Epithelial cell of proximal tubule (primary cell): ENCODE measurements at regions not wholly inside any gene's neighbourhood (a gene's known extent, or its start where the extent isn't known, plus 50 kb on each side); places are given as distances from the start of the nearest gene placed in this dataset.

Source experiments
- DNase-seq: peaks from one replicate; pipeline ENCODE4 v3.0.0-alpha.2; 2011; ENCODE audit warnings: low read depth
- H3K4me3 ChIP-seq: 2 replicates; pipeline ENCODE4 v1.5.1; 2011; ENCODE audit warnings: low read depth, mild to moderate bottlenecking, low read length
- TF ChIP-seq, protein P1 (sequence below): conservative IDR thresholded peaks from 2 replicates; pipeline ENCODE4 v1.5.1; 2012; ENCODE audit warnings: low read depth, mild to moderate bottlenecking, low read length

DNA sequence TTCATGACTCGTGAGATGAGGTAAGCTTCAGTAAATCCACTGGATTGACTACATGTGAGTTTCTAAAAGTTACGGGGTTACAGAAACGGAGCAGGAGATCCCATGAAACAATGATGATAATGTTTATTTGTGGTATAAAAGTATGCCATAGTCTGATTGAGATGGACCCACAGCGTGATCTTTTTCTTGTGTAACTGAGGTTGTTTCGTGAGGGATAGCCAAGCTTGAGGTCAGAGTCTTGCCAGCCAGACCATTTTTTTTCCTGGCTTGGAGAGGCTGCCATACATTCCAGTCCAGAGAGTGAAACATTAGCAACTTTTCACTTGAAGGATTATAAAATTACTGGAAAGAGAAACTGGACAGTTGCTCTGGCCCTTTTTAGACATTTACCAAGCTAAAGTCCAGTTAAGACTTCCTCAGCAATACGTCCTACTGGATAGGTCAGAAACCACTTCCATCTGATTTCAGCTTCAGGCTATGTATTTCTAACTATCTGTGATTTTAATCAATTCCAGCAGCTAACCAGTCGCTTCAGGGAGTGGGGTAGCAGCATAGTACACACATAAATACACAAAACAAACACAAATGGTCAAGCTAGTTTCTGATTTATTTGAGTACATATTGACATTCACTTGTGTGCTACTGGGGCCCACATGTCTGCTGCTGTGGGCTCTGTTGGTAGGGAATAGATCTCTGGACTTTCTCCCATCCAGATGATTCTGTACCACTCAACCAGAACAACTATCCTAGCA lies 194.6 kb downstream of the POSTN start:
- no peak for DNase-seq
- TF ChIP-seq, protein P1, sequence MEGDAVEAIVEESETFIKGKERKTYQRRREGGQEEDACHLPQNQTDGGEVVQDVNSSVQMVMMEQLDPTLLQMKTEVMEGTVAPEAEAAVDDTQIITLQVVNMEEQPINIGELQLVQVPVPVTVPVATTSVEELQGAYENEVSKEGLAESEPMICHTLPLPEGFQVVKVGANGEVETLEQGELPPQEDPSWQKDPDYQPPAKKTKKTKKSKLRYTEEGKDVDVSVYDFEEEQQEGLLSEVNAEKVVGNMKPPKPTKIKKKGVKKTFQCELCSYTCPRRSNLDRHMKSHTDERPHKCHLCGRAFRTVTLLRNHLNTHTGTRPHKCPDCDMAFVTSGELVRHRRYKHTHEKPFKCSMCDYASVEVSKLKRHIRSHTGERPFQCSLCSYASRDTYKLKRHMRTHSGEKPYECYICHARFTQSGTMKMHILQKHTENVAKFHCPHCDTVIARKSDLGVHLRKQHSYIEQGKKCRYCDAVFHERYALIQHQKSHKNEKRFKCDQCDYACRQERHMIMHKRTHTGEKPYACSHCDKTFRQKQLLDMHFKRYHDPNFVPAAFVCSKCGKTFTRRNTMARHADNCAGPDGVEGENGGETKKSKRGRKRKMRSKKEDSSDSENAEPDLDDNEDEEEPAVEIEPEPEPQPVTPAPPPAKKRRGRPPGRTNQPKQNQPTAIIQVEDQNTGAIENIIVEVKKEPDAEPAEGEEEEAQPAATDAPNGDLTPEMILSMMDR: no peak
- no peak overlapping the region for H3K4me3 ChIP-seq

DNA sequence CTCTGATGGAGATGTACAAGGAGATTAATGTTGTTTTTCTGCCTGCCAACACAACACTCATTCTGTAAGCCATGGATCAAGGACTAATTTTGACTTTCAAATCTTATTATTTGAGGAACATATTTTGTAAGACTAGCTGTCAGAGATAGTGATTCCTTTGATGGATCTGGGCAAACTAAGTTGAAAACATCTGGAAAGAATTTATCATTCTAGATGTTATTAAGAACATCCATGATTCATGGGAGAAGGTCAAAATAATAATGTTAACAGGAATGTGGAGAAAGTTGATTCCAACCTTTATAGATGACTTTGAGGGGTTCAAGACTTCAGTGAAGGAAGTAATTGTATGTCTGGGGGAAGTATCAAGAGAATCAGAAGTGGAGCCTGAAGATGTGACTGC lies 196.8 kb downstream of the POSTN start:
- TF ChIP-seq, protein P1: no peak
- H3K4me3 ChIP-seq: no peak overlapping the region
- DNase-seq: no peak

DNA sequence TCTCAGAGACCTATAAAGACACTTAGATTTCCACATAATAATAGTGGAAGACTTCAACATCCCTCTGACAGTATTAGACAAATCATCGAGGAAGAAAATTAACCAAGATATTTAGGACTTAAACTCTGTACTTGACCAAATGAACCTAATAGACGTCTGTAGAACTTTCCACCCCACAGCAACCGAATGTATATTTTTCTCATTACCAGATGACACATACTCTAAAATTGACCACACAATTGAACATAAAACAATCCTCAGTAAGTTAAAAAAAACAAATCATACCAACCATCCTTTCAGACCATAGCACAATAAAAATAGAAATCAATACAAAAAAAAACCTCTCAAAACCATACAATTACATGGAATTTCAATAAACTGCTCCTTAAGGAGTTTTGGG lies 201.0 kb downstream of the POSTN start:
- H3K4me3 ChIP-seq: no peak overlapping the region
- TF ChIP-seq, protein P1: no peak
- no peak for DNase-seq

DNA sequence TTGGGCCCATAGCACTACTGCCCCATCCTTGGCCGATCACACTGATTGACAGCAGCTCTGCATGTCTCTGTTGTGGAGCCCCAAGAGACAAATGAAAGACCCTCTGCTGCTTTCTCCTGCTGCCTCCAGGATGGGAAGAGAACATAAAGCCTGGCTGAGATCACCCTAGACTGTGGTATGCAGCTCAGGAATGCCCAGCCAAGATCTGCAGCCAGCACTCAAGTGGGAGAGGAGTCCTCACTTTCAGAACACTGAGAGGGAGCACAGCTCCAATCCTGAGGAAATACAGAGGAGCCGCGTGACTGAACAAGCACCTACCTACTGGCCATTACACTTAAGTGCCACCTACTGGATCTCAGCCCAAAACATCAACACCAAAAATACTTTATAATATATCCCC lies 203.0 kb downstream of the POSTN start:
- no peak overlapping the region for H3K4me3 ChIP-seq
- TF ChIP-seq, protein P1: no peak
- DNase-seq: no peak

DNA sequence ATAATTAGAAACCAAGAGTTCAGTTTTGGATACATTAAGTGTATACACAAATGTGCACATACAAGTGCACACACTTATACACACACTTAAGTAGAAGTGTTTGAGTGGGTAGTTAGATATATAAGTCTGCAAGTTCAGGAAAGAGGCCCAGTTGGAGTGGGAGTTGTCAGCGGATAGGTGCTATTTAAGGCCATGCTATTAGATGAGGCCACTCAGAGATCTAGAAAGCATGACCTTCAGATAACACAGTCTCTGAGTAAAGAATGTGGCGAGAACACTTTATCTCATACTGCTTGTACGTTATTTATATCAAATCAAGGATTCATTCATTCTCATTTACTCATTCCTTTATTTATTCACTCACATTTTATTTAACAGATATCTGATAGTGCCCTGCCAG lies 206.2 kb downstream of the POSTN start:
- DNase-seq: no peak
- TF ChIP-seq, protein P1: no peak
- no peak overlapping the region for H3K4me3 ChIP-seq

DNA sequence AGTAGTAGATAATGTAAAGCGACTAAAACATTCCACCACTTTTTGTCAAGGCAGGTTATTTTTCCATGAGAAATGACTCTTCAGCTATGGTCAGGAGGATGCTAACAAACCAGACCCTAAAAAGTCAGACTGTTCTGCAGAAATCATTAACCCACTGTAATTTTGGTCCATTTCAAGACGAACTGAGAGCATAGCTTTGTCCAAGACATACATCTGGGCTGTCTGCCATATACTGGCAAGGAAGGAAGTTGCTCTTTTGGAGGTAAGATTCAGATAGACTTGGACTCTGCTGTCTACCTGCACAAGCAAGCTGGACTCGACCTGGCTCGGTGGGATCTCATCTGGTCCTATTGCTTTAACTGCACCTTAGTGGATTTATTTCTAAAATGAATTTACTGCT lies 207.8 kb downstream of the POSTN start:
- TF ChIP-seq, protein P1: no peak
- H3K4me3 ChIP-seq: no peak overlapping the region
- no peak for DNase-seq
